Brain microvascular endothelial cell (primary cell): ENCODE measurements at regions not wholly inside any gene's neighbourhood (a gene's known extent, or its start where the extent isn't known, plus 50 kb on each side); places are given as distances from the start of the nearest gene placed in this dataset.

ENCODE experiments used
- DNase-seq: peaks from one replicate; pipeline ENCODE4 v3.0.0-alpha.2; 2020
- H3K27ac ChIP-seq: fragments of 250-450 bp; sonication (Bioruptor Pico); 2 replicates; pipeline ENCODE4 v1.5.1; 2020; ENCODE audit warnings: mild to moderate bottlenecking, moderate library complexity
- H3K27me3 ChIP-seq: fragments of 250-450 bp; sonication (Bioruptor Pico); replicated peaks from 2 replicates; pipeline ENCODE4 v1.5.1; 2020; ENCODE audit warnings: mild to moderate bottlenecking
- H3K36me3 ChIP-seq: fragments of 250-450 bp; sonication (Bioruptor Pico); replicated peaks from 2 replicates; pipeline ENCODE4 v1.5.1; 2020; ENCODE audit warnings: mild to moderate bottlenecking
- H3K4me3 ChIP-seq: 2 replicates; pipeline ENCODE4 v1.5.1; 2011; ENCODE audit warnings: low read depth, mild to moderate bottlenecking, control low read depth, low read length, moderate library complexity
- CTCF ChIP-seq: IDR thresholded peaks from 2 replicates; pipeline ENCODE4 v1.5.1; 2011; ENCODE audit warnings: low read depth, mild to moderate bottlenecking, moderate library complexity, low read length, control low read depth, inconsistent platforms; ENCODE audit errors: missing control alignments
- in situ Hi-C: cut with HindIII; loops from 2 replicates; pipeline ENCODE4 v1.10.0; 2017; ENCODE audit warnings: low sequenced_read_pairs, low pct_ligation_motif_present

GRCh38 chr17:71656964-71657858, 463.6 kb upstream of the SOX9 start:
- DNase-seq, result no peak
- no peak for TF ChIP-seq CTCF
- H3K4me3 ChIP-seq, result no peak overlapping the region
- H3K36me3 ChIP-seq, result no peaks in the 10 kb centered on the region
- no peak overlapping the region for H3K27ac ChIP-seq
- no peaks in the 10 kb centered on the region for H3K27me3 ChIP-seq
- in situ Hi-C loops, result no loop called here

- Histone ChIP-seq H3K4me3 (no peak overlapping the region), H3K27ac (no peak overlapping the region), H3K27me3 (no peaks in the 10 kb centered on the region), H3K36me3 (no peaks in the 10 kb centered on the region)
- in situ Hi-C loops, result no loop called here
- no peak for TF ChIP-seq CTCF
- DNase-seq, result no peak
Observed at GRCh38 chr17:71658996-71659395, 461.8 kb upstream of the SOX9 start.

GRCh38 chr17:71664861-71665260, 456.0 kb upstream of the SOX9 start:
- Histone ChIP-seq H3K27ac (no peak overlapping the region), H3K36me3 (no peaks in the 10 kb centered on the region), H3K27me3 (no peaks in the 10 kb centered on the region), H3K4me3 (no peak overlapping the region)
- TF ChIP-seq CTCF, result no peak
- DNase-seq, result no peak
- in situ Hi-C loops, result no loop called here

- Histone ChIP-seq H3K27me3 (no peaks in the 10 kb centered on the region), H3K27ac (no peak overlapping the region), H3K36me3 (no peaks in the 10 kb centered on the region), H3K4me3 (no peak overlapping the region)
- in situ Hi-C loops, result no loop called here
- no peak for TF ChIP-seq CTCF
- DNase-seq, result no peak
Observed at GRCh38 chr17:71666047-71666446, 454.8 kb upstream of the SOX9 start.

- DNase-seq, result no peak
- in situ Hi-C loops, result no loop called here
- Histone ChIP-seq H3K4me3 (no peak overlapping the region), H3K36me3 (no peaks in the 10 kb centered on the region), H3K27me3 (no peaks in the 10 kb centered on the region), H3K27ac (no peak overlapping the region)
- TF ChIP-seq CTCF, result no peak
Observed at GRCh38 chr17:71667661-71668060, 453.2 kb upstream of the SOX9 start.

GRCh38 chr17:71668807-71669206, 452.0 kb upstream of the SOX9 start:
- in situ Hi-C loops, result no loop called here
- DNase-seq, result no peak
- Histone ChIP-seq H3K27ac (no peak overlapping the region), H3K36me3 (no peaks in the 10 kb centered on the region), H3K27me3 (no peaks in the 10 kb centered on the region), H3K4me3 (no peak overlapping the region)
- TF ChIP-seq CTCF, result no peak
